Lung (tissue), 11 donors: ENCODE measurements at regions not wholly inside any gene's neighbourhood (a gene's known extent, or its start where the extent isn't known, plus 50 kb on each side); places are given as distances from the start of the nearest gene placed in this dataset.

Source experiments
- ATAC-seq: fragments of 200-7000 bp; cut with Tn5 transposase; one replicate; pipeline ENCODE4 v1.9.1; 2020; ENCODE audit warnings: moderate number of reproducible peaks; ENCODE audit not compliant: insufficient read depth, low FRiP score
- DNase-seq, 3 donors: peaks; one replicate each; pipeline ENCODE4 v3.0.0-alpha.2; 2013 to 2017
- H3K27ac ChIP-seq, 2 donors: one replicate each; pipeline ENCODE4 v1.5.1; 2013; ENCODE audit warnings: mild to moderate bottlenecking in 2 of 2, moderate library complexity in 2 of 2, control low read depth in 1 of 2, inconsistent platforms in 1 of 2, low read depth in 1 of 2, low read length in 1 of 2
- H3K27me3 ChIP-seq, 3 donors: one replicate each; pipeline ENCODE4 v1.5.1; 2013; ENCODE audit warnings: low read length in 2 of 3; ENCODE audit not compliant: control insufficient read depth in 3 of 3, insufficient read depth in 3 of 3
- H3K36me3 ChIP-seq, 4 donors: one replicate each; pipeline ENCODE4 v1.5.1; 2013; ENCODE audit warnings: low read length in 4 of 4, mild to moderate bottlenecking in 1 of 4, moderate library complexity in 1 of 4; ENCODE audit not compliant: control insufficient read depth in 4 of 4, insufficient read depth in 4 of 4
- H3K4me1 ChIP-seq, 5 donors: one replicate each; pipeline ENCODE4 v1.5.1; 2013; ENCODE audit warnings: low read length in 5 of 5, mild to moderate bottlenecking in 2 of 5, moderate library complexity in 1 of 5; ENCODE audit not compliant: control insufficient read depth in 5 of 5, insufficient read depth in 5 of 5
- H3K4me3 ChIP-seq: one replicate; pipeline ENCODE4 v1.5.1; 2013; ENCODE audit warnings: mild to moderate bottlenecking, control low read depth, moderate library complexity
- H3K9ac ChIP-seq, 2 donors: one replicate each; pipeline ENCODE4 v1.5.1; 2013; ENCODE audit warnings: low read length in 2 of 2, control low read depth in 1 of 2; ENCODE audit not compliant: insufficient read depth in 1 of 2
- H3K9me3 ChIP-seq, 4 donors: one replicate each; pipeline ENCODE4 v1.5.1; 2013; ENCODE audit warnings: low read length in 3 of 4, mild to moderate bottlenecking in 1 of 4, moderate library complexity in 1 of 4; ENCODE audit not compliant: control insufficient read depth in 4 of 4, insufficient read depth in 3 of 4
- WGBS, 2 donors: extraction: QIAGEN DNeasy Blood & Tissue Kit; methylation state at CpG; one replicate each; pipeline ENCODE4 v1.1.7; 2013; 5-methylcytosine and 5-hydroxymethylcytosine counted together
- TF ChIP-seq, protein P1 (sequence below): IDR thresholded peaks from 2 replicates; pipeline ENCODE4 v1.5.1; 2012; ENCODE audit warnings: mild to moderate bottlenecking; ENCODE audit errors: control extremely low read depth, extremely low read depth
- donor health status: control.
- donor health status: control.
- donor health status: Bipolar disorder and iron deficiency.
- donor health status: healthy.
- donor health status: DM: yes; HTN: yes; CAD: no.

GRCh38 chrX:39577985-39578869, 519.5 kb downstream of the BCOR start:
- ATAC-seq, result no peak
- Histone ChIP-seq H3K36me3 (no peaks in the 10 kb centered on the region), H3K4me1 (peaks cover 0 to 31% (median 0%) of the 10 kb centered on the region in 5 donors), H3K27me3 (peaks cover 0 to 4% (median 3%) of the 10 kb centered on the region in 3 donors), H3K4me3 (no peak overlapping the region), H3K9me3 (peaks cover 0 to 9% (median 0%) of the 10 kb centered on the region in 4 donors), H3K27ac (no peak overlapping the region), H3K9ac (no peak overlapping the region)
- TF ChIP-seq, protein P1, sequence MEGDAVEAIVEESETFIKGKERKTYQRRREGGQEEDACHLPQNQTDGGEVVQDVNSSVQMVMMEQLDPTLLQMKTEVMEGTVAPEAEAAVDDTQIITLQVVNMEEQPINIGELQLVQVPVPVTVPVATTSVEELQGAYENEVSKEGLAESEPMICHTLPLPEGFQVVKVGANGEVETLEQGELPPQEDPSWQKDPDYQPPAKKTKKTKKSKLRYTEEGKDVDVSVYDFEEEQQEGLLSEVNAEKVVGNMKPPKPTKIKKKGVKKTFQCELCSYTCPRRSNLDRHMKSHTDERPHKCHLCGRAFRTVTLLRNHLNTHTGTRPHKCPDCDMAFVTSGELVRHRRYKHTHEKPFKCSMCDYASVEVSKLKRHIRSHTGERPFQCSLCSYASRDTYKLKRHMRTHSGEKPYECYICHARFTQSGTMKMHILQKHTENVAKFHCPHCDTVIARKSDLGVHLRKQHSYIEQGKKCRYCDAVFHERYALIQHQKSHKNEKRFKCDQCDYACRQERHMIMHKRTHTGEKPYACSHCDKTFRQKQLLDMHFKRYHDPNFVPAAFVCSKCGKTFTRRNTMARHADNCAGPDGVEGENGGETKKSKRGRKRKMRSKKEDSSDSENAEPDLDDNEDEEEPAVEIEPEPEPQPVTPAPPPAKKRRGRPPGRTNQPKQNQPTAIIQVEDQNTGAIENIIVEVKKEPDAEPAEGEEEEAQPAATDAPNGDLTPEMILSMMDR, result no peak
- DNase-seq, result peak; percentile 66 to 79 (median 73)
- 33 to 65% methylated on average over 14 to 16 of the region's 16 CpGs for WGBS, 2 donors

DNA sequence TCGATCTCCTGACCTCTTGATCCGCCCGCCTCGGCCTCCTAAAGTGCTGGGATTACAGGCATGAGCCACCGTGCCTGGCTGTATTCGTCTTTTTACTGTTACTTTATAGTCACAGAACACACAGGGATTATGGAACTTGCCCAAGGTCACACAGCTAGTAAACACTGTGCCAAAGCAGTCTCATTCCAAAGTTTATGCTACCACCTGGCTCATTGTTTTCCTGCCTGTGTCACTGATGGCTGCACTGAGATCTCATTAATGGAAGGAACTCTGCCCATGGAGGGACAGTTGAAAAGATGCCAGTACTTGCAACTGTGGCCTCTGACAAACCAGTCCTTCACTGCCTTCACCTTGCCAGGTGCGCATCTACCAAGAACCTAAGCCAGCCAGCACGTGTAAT, 517.7 kb downstream of the BCOR start:
- no peaks in the 10 kb centered on the region for H3K36me3 ChIP-seq
- WGBS, 2 donors, result 82 to 96% methylated on average over 7 to 8 of the region's 8 CpGs
- ATAC-seq (no peak), DNase-seq (no peak)
- H3K9ac ChIP-seq, result no peak overlapping the region
- H3K27ac ChIP-seq, result no peak overlapping the region
- peaks cover 0 to 31% (median 0%) of the 10 kb centered on the region in 5 donors for H3K4me1 ChIP-seq
- no peak overlapping the region for H3K4me3 ChIP-seq
- peaks cover 0 to 11% (median 1%) of the 10 kb centered on the region in 4 donors for H3K9me3 ChIP-seq
- H3K27me3 ChIP-seq, result peaks cover 0 to 9% (median 0%) of the 10 kb centered on the region in 3 donors
- TF ChIP-seq, protein P1, result no peak

GRCh38 chrX:39581411-39581810, 516.3 kb downstream of the BCOR start:
- no peak for DNase-seq

More at GRCh38 chrX:39581411-39581810, 516.3 kb downstream of the BCOR start:
- Histone ChIP-seq H3K4me3 (no peak overlapping the region), H3K4me1 (peaks cover 0 to 22% (median 0%) of the 10 kb centered on the region in 5 donors), H3K27ac (no peak overlapping the region), H3K9me3 (peaks cover 0 to 6% (median 1%) of the 10 kb centered on the region in 4 donors), H3K36me3 (no peaks in the 10 kb centered on the region), H3K27me3 (peaks cover 0 to 15% (median 0%) of the 10 kb centered on the region in 3 donors), H3K9ac (no peak overlapping the region)
- ATAC-seq, result no peak
- TF ChIP-seq, protein P1, result no peak
- WGBS, 2 donors, result 68 to 97% methylated on average over 3 of the region's 3 CpGs
